ENCODE measurements at regions not wholly inside any gene's neighbourhood (a gene's known extent, or its start where the extent isn't known, plus 50 kb on each side); places are given as distances from the start of the nearest gene placed in this dataset.

- TF ChIP-seq POLR2A (IDR thresholded peaks at IDR 0.05) = no peak
- TF ChIP-seq, protein P1, sequence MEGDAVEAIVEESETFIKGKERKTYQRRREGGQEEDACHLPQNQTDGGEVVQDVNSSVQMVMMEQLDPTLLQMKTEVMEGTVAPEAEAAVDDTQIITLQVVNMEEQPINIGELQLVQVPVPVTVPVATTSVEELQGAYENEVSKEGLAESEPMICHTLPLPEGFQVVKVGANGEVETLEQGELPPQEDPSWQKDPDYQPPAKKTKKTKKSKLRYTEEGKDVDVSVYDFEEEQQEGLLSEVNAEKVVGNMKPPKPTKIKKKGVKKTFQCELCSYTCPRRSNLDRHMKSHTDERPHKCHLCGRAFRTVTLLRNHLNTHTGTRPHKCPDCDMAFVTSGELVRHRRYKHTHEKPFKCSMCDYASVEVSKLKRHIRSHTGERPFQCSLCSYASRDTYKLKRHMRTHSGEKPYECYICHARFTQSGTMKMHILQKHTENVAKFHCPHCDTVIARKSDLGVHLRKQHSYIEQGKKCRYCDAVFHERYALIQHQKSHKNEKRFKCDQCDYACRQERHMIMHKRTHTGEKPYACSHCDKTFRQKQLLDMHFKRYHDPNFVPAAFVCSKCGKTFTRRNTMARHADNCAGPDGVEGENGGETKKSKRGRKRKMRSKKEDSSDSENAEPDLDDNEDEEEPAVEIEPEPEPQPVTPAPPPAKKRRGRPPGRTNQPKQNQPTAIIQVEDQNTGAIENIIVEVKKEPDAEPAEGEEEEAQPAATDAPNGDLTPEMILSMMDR (IDR thresholded peaks at IDR 0.05) = no peak
These were observed 183.1 kb downstream of the PRDM13 start for GRCh38 chr6:99789767-99790166.

Data from right lobe of liver (tissue), 4 donors.